GM12874 (cell line): ENCODE measurements at regions not wholly inside any gene's neighbourhood (a gene's known extent, or its start where the extent isn't known, plus 50 kb on each side); places are given as distances from the start of the nearest gene placed in this dataset.

Experiments used
- TF ChIP-seq, protein P1 (sequence below): IDR thresholded peaks from 2 replicates; pipeline ENCODE4 v1.5.1; 2011; ENCODE audit warnings: low read depth, mild to moderate bottlenecking, control low read depth, low read length, moderate library complexity; ENCODE audit not compliant: insufficient read depth

DNA sequence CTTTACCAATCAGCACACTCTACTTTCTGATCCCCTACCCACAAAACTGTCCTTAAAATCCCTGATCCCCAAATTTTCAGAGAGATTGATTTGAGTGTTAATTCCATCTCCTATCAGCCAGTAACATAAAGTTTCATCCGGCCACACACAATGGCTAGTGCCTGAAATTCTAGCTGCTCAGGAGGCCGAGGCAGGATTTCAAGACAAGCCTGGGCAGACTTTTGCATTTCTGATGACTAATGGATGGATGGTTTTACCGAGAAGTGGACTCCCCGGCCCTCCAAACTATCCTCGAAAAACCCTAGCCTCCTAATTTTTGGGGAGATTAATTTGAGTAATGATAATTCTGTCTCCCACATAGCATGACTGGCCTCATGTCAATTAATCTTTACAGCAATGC, 269.8 kb upstream of the POU1F1 start:
- TF ChIP-seq, protein P1, sequence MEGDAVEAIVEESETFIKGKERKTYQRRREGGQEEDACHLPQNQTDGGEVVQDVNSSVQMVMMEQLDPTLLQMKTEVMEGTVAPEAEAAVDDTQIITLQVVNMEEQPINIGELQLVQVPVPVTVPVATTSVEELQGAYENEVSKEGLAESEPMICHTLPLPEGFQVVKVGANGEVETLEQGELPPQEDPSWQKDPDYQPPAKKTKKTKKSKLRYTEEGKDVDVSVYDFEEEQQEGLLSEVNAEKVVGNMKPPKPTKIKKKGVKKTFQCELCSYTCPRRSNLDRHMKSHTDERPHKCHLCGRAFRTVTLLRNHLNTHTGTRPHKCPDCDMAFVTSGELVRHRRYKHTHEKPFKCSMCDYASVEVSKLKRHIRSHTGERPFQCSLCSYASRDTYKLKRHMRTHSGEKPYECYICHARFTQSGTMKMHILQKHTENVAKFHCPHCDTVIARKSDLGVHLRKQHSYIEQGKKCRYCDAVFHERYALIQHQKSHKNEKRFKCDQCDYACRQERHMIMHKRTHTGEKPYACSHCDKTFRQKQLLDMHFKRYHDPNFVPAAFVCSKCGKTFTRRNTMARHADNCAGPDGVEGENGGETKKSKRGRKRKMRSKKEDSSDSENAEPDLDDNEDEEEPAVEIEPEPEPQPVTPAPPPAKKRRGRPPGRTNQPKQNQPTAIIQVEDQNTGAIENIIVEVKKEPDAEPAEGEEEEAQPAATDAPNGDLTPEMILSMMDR, result no peak

DNA sequence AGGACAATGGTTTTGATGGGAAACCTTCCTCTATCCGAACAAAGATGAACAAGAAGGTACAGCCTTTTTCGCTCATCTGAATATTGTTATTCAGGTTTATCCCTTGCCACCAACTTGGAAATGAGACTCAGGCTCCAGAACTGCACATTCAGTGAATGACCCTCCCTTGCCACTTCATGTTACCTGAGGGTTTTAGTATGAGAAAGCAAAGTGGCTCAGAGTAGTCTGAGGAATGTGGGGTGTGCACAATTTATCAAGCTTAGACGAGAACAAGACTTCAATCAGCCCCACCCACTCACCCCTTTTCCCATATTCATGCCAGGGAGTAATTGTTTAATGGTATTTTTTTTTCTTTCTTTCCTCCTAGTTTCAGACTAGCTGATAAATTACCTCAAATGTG, 265.3 kb upstream of the POU1F1 start:
- TF ChIP-seq, protein P1, result no peak

DNA sequence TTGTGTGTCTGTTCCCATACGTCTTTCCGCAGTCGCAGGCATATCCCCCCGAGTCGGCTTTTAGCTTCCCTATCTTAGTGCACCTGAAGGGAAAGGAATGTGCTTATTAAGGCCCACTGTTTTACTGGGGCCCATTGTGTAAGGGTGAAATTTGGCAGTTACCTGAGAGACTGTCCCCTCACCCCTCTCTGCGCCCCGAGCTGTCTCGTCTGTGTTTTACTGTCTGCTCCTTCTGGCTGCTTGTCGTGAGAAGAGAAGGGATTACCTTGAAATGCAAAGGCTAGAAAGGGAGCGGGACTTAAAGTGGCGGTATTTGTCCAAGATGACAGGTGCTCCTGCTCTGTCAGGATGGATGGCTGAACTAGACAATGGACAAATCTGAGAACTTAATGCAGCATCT, 233.0 kb upstream of the POU1F1 start:
- TF ChIP-seq, protein P1, result no peak

DNA sequence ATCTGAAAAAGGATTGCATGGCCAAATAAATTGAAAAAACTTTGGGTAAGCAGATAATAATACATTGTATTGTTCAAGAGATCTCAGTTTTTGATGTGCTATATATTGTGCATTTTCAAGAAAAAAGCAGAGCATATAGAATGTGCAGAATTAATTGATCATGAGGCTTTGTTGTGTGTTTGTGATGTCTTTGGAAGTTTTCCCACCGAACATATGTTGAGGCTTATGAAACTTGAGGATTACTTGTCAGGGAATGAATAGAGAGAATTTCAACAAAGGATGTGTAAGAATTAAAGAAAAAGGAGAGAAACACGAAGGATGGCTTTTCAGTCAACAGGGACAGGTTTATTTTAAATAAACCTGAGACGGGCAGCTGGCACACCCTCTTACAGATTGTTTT, 232.5 kb upstream of the POU1F1 start:
- TF ChIP-seq, protein P1, result no peak

DNA sequence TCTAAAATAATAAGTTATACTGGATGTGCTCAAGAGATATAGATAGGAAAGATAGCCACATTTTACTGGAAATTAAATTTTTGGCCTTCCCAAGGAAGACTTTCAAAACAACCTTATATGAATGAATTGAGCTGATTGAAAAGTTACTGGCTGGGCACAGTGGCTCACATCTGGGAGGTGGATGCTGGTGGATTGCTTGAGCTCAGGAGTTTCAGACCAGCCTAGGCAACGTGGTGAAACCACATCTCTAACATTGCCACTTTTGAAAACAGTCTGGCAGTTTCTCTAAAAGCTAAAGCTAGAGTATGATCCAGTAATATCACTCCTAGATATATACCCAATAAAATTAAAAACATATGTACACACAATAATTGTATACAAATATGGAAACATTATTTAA, 231.4 kb upstream of the POU1F1 start:
- TF ChIP-seq, protein P1, result no peak

DNA sequence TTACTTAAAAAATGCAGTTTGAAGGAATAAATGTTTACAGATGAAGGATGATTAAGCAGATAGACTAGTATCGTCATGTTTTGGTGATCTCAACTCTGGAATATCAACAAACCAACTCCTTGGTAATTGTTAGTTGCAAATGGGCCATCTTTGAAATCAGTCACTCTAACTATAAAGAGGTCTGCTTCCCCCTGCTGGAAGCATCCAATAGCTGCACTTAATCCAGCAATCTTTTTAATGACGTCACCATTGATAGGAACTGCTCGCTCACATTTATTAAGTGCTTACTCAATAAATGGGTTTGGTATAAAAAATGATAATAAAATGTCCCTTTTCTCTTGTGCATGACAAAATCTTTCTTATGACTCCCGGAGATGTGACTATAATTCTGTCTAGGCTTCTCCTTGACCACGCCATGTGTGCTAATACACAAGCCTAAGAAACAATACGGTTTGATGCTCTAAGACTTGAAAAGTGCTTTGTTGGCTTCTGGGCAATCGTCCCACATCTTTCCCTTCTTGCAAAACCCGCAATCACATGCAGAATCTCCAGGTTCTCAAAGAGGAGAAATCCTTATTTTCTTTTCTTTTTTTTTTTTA, 227.6 kb upstream of the POU1F1 start:
- TF ChIP-seq, protein P1, result peak; percentile 40; the same call in 1 of the 2 replicates

DNA sequence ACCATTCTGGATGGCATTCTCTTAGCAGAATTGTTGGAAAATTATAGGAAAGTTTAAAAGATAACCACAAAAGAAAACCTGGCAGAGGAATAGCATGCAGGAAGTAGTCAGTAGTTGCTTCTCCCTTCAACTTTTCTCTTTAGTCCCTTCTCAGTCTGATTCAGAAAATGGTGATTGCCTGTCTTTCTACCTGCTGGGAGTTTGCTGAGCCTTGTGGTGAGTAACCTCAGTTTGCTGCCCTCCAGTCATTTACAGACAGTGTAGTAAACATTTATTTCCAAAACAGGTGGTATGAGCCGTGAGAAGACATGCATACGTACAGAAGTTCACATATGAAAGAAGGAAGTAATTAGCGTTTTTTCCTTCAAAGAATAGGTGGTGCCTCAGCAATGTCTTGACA, 224.7 kb upstream of the POU1F1 start:
- TF ChIP-seq, protein P1, result no peak
